MM.1S (cell line): ENCODE measurements at regions not wholly inside any gene's neighbourhood (a gene's known extent, or its start where the extent isn't known, plus 50 kb on each side); places are given as distances from the start of the nearest gene placed in this dataset.

Source experiments
- EZH2 ChIP-seq: fragments of 300-600 bp; sonication (generic); optimal IDR thresholded peaks from 2 replicates; pipeline ENCODE3; 2017; ENCODE audit warnings: low read depth, mild to moderate bottlenecking, antibody characterized with exemption, low read length, mixed read lengths
- TF ChIP-seq, protein P1 (sequence below): fragments of 300-600 bp; sonication (generic); IDR thresholded peaks from 2 replicates; pipeline ENCODE4 v1.5.1; 2016; ENCODE audit warnings: antibody characterized with exemption, low read length, mixed read lengths

DNA sequence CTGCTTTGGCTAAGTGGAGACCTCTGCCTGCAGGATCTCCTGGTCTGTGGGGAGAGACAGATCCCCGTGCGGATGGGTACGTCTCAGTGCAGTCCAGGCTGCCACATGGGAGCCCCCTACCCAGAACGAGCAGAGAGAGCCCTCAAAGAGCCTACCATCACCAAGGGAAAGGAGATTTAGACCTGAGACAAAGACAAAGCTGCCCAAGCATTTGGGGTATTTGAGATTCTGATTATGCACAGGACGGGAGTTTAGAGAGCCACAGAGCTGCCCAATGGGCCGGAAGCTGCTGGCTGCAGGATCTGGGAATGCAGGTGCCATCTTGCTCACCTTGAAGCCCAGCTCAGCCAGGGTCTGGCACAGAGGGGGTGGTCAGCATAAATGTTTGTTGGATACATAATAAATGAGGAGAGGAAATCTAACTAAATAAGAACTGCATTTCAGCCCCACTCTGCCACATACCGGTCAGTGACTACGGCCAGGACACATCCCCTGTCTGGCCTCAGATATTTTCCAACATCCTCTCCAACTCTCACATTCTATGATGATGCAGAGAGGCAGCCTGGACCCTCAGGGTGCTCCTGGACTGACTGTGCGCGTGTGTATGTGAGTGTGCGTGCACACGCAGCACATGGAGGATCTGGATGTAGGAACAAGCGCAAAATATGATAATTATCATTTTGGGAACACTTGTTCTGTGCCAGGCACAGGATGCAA lies 157.8 kb downstream of the FGF18 start:
- TF ChIP-seq, protein P1, sequence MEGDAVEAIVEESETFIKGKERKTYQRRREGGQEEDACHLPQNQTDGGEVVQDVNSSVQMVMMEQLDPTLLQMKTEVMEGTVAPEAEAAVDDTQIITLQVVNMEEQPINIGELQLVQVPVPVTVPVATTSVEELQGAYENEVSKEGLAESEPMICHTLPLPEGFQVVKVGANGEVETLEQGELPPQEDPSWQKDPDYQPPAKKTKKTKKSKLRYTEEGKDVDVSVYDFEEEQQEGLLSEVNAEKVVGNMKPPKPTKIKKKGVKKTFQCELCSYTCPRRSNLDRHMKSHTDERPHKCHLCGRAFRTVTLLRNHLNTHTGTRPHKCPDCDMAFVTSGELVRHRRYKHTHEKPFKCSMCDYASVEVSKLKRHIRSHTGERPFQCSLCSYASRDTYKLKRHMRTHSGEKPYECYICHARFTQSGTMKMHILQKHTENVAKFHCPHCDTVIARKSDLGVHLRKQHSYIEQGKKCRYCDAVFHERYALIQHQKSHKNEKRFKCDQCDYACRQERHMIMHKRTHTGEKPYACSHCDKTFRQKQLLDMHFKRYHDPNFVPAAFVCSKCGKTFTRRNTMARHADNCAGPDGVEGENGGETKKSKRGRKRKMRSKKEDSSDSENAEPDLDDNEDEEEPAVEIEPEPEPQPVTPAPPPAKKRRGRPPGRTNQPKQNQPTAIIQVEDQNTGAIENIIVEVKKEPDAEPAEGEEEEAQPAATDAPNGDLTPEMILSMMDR, result no peak
- no peak for TF ChIP-seq EZH2
